Activated gamma-delta T cell (primary cell): ENCODE measurements at regions not wholly inside any gene's neighbourhood (a gene's known extent, or its start where the extent isn't known, plus 50 kb on each side); places are given as distances from the start of the nearest gene placed in this dataset.

Experiments used
- DNase-seq: peaks from one replicate; lab custom pipeline; 2025; lab: John Stamatoyannopoulos, UW

DNA sequence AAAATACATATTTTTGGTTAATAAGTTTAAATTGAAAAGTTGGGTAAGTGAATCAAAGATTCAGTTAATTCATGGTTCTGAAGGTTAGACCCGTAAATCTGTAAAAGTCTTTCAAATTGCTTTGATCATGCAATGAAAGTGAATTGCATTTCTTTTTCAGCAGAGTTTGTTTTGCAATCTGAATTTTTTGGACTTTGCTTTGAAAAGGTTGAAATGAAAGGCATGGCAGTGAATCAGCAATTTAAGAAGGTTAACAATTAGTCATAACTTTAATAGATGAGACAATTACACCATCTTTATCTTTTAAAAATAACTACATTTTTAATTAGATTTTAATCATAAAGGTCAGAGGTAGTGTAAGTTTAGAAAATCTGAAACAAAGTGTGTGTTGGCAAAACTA, 310.9 kb upstream of the KCNJ16 start:
- no peak for DNase-seq

- no peak for DNase-seq
Observed at GRCh38 chr17:69769050-69769449, 306.0 kb upstream of the KCNJ16 start.

DNA sequence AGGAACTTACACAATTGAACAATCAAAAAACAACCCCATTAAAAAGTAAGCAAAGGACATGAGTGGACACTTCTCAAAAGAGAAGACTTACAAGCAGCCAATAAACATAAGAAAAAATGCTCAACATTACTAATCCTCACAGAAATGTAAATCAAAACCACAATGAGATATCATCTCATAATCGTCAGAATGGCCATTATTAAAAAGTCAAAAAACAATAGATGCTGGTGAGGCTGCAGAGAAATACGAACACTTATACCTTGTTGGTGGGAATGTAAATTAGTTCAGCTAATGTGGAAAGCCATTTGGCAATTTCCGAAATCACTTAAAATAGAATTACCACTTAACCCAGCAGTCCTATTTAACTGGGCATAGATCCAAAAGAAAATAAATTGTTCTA, 301.9 kb upstream of the KCNJ16 start:
- no peak for DNase-seq

GRCh38 chr17:69779378-69780214, 295.4 kb upstream of the KCNJ16 start:
- no peak for DNase-seq

DNA sequence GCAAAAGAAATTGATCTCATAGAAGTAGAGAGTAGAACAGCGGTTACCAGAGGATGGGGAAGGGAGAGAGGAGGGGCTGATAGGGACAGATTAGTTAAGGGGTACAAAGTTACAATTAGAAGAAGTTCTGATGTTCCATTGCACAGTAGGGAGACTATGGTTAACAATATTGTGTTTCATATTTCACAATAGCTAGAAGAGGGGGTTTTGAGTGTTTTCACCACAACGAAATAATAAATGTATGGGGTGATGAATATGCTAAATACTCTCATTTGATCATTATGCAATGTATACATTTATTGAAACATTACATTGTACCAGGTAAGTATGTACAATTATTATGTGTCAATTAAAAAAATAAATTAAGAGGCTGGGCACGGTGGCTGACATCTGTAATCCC, 291.2 kb upstream of the KCNJ16 start:
- no peak for DNase-seq

DNA sequence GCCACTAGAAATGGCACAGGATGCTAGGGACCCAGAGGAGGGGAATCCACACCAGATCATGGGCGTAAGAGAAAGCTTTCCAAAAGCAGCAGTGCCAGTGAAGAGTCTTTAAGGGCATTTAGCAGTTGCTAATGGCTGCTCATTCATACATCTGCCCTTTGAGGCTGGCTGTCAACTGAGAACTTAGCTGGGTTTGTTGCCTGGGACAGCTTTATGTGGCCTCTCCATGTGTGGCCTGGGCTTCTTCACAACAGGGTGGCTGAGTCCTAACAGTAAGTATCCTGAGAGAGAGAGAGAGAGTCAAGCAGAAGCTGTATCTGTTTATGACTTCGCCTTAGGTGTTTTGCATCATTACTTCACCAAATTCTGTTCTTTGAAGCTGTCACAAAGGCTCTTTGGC, 286.1 kb upstream of the KCNJ16 start:
- DNase-seq: no peak

DNA sequence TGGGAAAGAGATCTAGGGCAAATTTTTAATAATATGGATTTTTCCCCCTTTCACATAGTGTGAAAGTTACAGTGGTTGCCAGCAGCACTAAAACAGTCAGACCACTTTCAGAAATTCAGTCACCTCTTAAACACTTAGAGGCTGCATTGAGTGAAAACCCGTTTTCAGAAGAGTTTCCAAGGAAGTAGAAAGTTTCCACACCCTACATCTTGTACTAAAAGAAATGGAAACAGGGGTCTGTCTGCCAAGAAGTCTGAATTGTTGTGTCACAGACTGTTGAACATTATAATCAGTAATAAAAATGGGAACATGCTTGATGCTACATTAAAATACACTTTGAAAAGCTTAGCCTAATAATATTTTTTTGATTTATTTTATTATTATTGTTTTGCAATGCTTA, 278.9 kb upstream of the KCNJ16 start:
- no peak for DNase-seq

DNA sequence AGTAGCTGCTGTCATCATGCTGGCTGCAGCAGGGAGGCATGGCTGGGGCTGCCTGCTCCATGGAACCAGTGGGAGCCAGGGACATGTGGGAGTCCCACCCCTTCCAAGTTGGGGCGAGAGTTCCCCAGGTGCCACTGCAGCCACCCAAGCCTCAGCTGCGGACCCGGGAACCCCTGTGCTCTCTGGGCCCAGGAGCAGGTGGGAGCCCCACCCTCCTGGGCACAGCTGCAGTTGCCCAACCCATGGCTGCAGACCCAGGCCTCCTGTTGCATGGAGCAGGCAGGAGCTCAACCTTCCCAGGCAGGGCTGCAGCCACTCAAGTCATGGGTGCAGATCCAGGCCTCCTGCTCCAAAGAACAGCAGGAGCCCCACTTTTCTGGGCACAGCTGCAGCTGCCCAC, 274.2 kb upstream of the KCNJ16 start:
- DNase-seq: no peak

DNA sequence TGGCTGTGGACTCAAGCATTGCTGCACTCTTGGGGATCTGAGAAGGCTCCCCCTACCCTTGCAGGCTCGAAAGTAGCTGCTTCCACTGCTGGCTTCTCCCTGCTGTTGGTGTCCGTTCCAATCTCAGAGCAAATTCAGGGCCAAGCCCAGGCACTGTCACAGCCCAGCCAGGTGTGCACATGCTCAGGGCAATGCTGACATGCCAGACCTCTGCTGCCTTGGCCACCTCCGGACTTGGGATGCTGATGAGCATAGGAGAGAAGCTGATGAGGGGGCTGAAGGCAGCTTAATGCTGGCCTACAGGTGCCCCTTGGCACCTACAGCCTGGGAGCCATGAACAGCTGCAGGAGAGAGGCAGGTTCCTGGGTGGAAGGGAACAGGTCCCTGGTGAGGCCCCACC, 273.7 kb upstream of the KCNJ16 start:
- no peak for DNase-seq

GRCh38 chr17:69802045-69802740, 272.8 kb upstream of the KCNJ16 start:
- no peak for DNase-seq

DNA sequence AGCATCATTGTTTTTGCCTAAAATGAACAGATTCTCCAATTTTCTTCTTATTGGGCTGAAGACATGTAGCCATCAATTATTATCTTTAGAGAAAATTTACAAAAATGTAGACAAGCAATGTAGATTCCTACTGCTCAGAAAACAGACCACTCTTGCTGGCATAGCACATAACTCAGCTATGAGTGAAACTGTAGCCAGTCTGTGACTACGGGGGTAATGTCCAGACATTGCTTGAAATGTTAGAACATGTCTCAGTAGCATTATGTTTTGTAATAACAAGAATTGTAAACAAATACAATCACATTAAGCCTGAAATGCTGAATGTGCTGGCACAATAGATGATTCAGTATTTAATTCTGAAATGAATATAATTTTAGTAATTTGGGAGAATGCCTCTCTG, 265.7 kb upstream of the KCNJ16 start:
- DNase-seq: no peak

DNA sequence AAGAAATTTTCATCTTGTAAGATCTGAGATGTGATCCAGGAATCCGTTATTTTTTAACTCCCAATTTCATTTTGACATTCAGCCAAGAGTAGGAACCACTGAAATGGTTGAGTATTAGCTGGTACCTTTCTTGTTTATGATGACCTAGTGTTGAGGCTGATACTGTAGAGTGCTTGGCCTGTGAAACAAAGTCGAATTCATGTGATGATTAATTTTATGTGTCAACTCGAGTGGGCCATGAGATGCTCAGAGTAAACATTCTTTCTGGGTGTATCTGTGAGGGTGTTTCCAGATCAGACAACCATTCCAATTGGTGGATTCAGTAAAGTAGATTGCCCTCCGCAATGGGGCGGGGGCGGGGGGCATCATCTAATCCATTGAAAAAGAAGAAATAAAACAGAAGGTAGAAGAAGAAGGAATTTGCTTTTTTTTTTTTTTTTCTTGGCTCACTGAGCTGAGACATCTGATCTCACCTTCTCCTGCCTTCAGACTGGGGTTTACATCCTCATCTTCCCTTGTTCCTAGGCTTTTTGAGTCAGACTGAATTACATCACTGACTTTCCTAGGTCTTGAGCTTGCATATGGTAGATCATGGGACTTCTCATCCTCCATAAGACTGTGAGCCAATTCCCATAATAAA, 264.6 kb upstream of the KCNJ16 start:
- DNase-seq: no peak

GRCh38 chr17:69812240-69812837, 262.7 kb upstream of the KCNJ16 start:
- DNase-seq: no peak

- DNase-seq: no peak
Observed at GRCh38 chr17:69814031-69814430, 261.0 kb upstream of the KCNJ16 start.

DNA sequence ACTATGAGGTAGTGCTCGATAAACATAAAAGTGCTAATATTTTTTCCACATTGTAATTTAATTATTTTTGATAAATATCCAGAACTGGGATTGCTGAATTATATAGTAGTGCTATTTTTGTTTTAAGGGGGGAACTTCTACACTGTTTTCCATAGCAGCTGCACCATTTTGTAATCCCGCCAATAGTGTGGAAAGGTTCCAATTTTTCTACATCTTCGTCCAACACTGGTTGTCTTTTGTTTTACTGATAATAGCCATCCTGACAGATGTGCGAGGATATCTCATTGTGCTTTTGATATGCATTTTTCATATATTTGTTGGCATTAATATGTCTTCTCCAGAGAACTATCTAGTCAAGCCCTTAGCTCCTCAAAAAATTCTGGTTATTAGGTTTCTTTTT, 259.6 kb upstream of the KCNJ16 start:
- DNase-seq: no peak

- DNase-seq: no peak
Observed at GRCh38 chr17:69818467-69818866, 256.6 kb upstream of the KCNJ16 start.

GRCh38 chr17:69819316-69820087, 255.5 kb upstream of the KCNJ16 start:
- no peak for DNase-seq

GRCh38 chr17:69820876-69821473, 254.1 kb upstream of the KCNJ16 start:
- DNase-seq: peak; percentile 2

DNA sequence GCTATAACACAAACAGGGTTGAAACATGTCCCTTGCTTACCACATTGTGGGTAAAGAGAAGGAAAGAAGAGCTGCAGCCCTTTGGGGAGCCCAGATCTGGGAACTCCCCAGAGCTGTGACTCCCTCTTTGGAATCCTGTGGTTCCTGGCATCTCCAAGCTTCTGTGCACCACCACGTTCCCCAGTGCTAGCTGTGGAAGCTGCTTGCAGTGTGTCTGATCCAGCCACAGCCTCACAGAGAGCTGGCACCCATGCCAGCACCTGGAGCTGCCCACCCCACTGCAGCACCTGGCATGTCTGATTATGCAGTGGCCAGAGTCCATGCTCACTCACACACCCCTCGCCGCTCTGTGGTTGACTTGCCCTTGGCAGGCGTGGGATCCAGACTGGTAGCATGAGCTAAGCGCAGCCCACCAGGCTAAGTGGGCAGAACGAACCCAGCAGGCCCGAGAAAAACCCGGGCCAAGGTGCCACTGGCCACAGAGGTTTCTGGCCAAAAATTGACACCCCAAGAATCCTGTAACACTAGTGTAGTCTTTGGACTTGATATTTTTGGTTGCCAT, 252.6 kb upstream of the KCNJ16 start:
- DNase-seq: no peak

GRCh38 chr17:69828087-69828486, 246.9 kb upstream of the KCNJ16 start:
- DNase-seq: no peak

DNA sequence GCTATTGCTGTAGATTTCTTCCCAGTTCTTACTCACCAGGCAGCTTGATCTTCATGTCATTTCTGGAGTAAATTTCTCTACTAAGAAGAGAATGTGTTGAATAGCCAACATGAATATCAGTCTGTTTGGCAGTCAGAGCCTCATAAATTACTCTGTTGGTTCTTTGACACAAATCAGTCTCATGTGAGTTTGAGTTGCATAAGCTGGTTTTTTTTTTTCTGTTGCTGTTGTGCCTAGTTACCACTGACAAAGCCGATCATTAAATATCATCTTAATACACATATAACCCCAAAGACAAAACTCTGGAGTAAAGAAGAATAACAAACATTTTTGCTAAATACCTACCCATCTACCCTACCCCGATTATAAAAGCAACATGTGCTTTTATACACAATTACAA, 240.5 kb upstream of the KCNJ16 start:
- DNase-seq: no peak
